Sigmoid colon (tissue), 6 donors: ENCODE measurements at regions not wholly inside any gene's neighbourhood (a gene's known extent, or its start where the extent isn't known, plus 50 kb on each side); places are given as distances from the start of the nearest gene placed in this dataset.
"Not testable (repeated sequence)": the region's sequence is repeated elsewhere in the genome, so short reads cannot be mapped to it uniquely, and the experiment has no call there.

Experiments
- DNase-seq: peaks from one replicate; pipeline ENCODE4 v3.0.0-alpha.2; 2019
- H3K27ac ChIP-seq, 4 donors: fragments of 200-600 bp; sonication (generic); one replicate each; pipeline ENCODE4 v1.5.1; 2016 to 2019; ENCODE audit warnings: mild to moderate bottlenecking in 1 of 4
- H3K27me3 ChIP-seq, 3 donors: fragments of 200-600 bp; sonication (generic); one replicate each; pipeline ENCODE4 v1.5.1; 2019; ENCODE audit warnings: mild to moderate bottlenecking in 1 of 3
- H3K36me3 ChIP-seq, 4 donors: fragments of 200-600 bp; sonication (generic); one replicate each; pipeline ENCODE4 v1.5.1; 2016 to 2019
- H3K4me1 ChIP-seq, 4 donors: fragments of 200-600 bp; sonication (generic); one replicate each; pipeline ENCODE4 v1.5.1; 2017 to 2019
- H3K4me3 ChIP-seq, 4 donors: fragments of 200-600 bp; sonication (generic); one replicate each; pipeline ENCODE4 v1.5.1; 2017 to 2019; ENCODE audit warnings: mild to moderate bottlenecking in 2 of 4, moderate library complexity in 1 of 4
- H3K9me3 ChIP-seq, 4 donors: fragments of 200-600 bp in 3 of 4; sonication (generic) in 3 of 4; one replicate each; pipeline versions ENCODE4 v1.5.1 to v1.6.1; 2013 to 2019
- EP300 ChIP-seq, 4 donors: sonication (generic); formaldehyde crosslinking; IDR thresholded peaks; one replicate each; pipeline ENCODE4 v1.6.1; 2017; ENCODE audit warnings: antibody characterized with exemption in 4 of 4
- POLR2A ChIP-seq, 2 donors: fragments of 450-650 bp; IDR thresholded peaks; one replicate each; pipeline ENCODE4 v1.6.1; 2016; ENCODE audit warnings: antibody characterized with exemption in 2 of 2, mild to moderate bottlenecking in 2 of 2, moderate library complexity in 2 of 2
- POLR2AphosphoS5 ChIP-seq, 4 donors: sonication (generic); formaldehyde crosslinking; IDR thresholded peaks; one replicate each; pipeline ENCODE4 v1.6.1; 2017; ENCODE audit warnings: antibody characterized with exemption in 4 of 4
- WGBS, 2 donors: extraction: QIAGEN DNeasy Blood & Tissue Kit; methylation state at CpG; one replicate each; pipeline ENCODE4 v1.1.7; 2013; 5-methylcytosine and 5-hydroxymethylcytosine counted together
- intact Hi-C: fragments of 100-400 bp; cut with DNase I; formaldehyde crosslinking; loops from one replicate; pipeline ENCODE4 v1.15.1; 2023
- TF ChIP-seq, protein P1 (sequence below), 4 experiments: fragments of 450-650 bp in 3 of 4; fragments of 200-600 bp in 1 of 4; IDR thresholded peaks; one replicate each; pipeline ENCODE4 v1.5.1; 2016 to 2019; ENCODE audit warnings: antibody characterized with exemption in 4 of 4, mild to moderate bottlenecking in 3 of 4, moderate library complexity in 2 of 4
- donor health status: healthy with polysubstance abuse.
- donor health status: healthy.

DNA sequence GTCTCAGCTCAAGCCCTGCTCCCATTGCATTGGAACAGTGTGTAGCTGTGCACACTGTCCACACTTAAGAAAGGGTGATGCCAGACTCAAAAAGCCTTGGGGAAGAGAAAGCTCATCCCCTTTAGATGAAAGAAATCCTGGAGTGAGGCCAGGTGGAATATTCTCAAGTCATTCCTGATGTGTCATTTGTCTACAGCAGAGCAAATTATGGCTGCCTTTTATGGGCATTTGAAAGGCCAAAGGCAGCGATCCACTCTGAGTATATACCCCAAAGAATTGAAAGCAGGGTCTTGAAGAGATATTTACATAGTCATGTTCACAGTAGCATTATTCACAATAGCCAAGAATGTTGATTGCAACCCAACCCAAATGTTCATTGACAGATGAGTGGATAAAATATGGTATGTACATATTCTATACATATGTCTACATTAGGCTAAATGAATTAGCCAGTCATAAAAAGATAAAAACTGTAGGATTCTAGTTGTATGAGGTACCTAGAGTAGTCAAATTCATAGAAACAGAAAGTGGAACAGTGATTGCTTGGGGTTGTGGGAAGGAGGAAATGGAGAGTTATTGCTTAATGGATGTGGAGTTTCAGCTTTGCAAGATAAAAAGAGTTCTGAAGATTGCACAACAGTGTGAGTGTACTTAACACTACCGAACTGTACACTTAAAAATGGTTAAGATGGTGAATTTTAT lies 214.9 kb downstream of the KCNRG start:
- intact Hi-C loops = no loop called here

DNA sequence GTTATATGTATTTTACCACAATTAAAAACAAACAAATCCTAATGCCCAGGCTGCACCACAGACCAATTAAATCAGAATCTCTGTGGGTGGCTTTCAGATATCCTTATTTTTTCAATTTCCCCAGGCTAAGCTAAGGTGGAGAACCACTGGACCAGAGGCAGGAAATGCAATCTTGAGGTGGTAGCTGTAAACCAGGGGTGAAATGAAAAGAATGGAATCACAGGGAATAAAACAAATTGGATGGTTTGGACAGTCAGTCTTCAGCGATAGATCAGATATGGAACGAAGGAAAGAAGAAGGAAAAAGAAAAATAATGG lies 215.4 kb downstream of the KCNRG start:
- H3K4me1 ChIP-seq = no peaks in the 10 kb centered on the region
- no peak for DNase-seq
- no peak overlapping the region for H3K4me3 ChIP-seq
- H3K9me3 ChIP-seq = no peaks in the 10 kb centered on the region
- WGBS, 2 donors = 88 to 93% methylated on average over 2 of the region's 2 CpGs
- H3K27me3 ChIP-seq = no peaks in the 10 kb centered on the region
- intact Hi-C loops = no loop called here
- no peaks in the 10 kb centered on the region for H3K36me3 ChIP-seq
- H3K27ac ChIP-seq = no peak overlapping the region
- TF ChIP-seq POLR2AphosphoS5 (IDR thresholded peaks at IDR 0.05) = no peak
- TF ChIP-seq POLR2A (IDR thresholded peaks at IDR 0.05) = no peak
- TF ChIP-seq, protein P1, sequence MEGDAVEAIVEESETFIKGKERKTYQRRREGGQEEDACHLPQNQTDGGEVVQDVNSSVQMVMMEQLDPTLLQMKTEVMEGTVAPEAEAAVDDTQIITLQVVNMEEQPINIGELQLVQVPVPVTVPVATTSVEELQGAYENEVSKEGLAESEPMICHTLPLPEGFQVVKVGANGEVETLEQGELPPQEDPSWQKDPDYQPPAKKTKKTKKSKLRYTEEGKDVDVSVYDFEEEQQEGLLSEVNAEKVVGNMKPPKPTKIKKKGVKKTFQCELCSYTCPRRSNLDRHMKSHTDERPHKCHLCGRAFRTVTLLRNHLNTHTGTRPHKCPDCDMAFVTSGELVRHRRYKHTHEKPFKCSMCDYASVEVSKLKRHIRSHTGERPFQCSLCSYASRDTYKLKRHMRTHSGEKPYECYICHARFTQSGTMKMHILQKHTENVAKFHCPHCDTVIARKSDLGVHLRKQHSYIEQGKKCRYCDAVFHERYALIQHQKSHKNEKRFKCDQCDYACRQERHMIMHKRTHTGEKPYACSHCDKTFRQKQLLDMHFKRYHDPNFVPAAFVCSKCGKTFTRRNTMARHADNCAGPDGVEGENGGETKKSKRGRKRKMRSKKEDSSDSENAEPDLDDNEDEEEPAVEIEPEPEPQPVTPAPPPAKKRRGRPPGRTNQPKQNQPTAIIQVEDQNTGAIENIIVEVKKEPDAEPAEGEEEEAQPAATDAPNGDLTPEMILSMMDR (IDR thresholded peaks at IDR 0.05) = no peak
- no peak for TF ChIP-seq EP300 (IDR thresholded peaks at IDR 0.05)

More for the DNA sequence above, 214.9 kb downstream of the KCNRG start:
- Histone ChIP-seq H3K4me3 (no peak overlapping the region), H3K4me1 (no peaks in the 10 kb centered on the region), H3K9me3 (no peaks in the 10 kb centered on the region), H3K27ac (no peak overlapping the region), H3K27me3 (no peaks in the 10 kb centered on the region), H3K36me3 (no peaks in the 10 kb centered on the region)
- no peak for DNase-seq
- WGBS, 2 donors = 9 to 48% methylated on average over 2 of the region's 2 CpGs
- no peak for TF ChIP-seq POLR2AphosphoS5 (IDR thresholded peaks at IDR 0.05)
- TF ChIP-seq EP300 (IDR thresholded peaks at IDR 0.05) = no peak
- TF ChIP-seq, protein P1 (IDR thresholded peaks at IDR 0.05) = no peak
- no peak for TF ChIP-seq POLR2A (IDR thresholded peaks at IDR 0.05)

DNA sequence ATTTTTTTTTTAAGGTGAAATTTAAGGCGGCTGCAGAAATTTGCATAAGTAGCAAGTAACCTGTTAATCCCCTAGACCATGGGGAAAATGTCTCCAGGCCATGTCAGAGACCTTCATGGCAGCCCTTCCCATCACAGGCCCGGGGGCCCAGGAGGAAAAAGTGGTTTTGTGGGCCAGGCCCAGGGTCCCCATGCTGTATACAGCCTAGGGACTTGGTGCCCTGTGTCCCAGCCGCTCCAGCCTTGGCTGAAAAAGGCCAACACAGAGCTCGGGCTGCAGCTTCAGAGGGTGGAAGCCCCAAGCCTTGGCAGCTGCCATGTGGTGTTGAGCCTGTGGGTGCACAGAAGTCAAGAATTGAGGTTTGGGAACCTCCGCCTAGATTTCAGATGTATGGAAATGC lies 218.3 kb downstream of the KCNRG start:
- H3K27ac ChIP-seq, intact Hi-C loops, H3K4me1 ChIP-seq, H3K36me3 ChIP-seq, H3K9me3 ChIP-seq, H3K4me3 ChIP-seq, DNase-seq, H3K27me3 ChIP-seq: not testable (repeated sequence)
- WGBS, 2 donors = 95 to 97% methylated on average over 5 of the region's 5 CpGs

DNA sequence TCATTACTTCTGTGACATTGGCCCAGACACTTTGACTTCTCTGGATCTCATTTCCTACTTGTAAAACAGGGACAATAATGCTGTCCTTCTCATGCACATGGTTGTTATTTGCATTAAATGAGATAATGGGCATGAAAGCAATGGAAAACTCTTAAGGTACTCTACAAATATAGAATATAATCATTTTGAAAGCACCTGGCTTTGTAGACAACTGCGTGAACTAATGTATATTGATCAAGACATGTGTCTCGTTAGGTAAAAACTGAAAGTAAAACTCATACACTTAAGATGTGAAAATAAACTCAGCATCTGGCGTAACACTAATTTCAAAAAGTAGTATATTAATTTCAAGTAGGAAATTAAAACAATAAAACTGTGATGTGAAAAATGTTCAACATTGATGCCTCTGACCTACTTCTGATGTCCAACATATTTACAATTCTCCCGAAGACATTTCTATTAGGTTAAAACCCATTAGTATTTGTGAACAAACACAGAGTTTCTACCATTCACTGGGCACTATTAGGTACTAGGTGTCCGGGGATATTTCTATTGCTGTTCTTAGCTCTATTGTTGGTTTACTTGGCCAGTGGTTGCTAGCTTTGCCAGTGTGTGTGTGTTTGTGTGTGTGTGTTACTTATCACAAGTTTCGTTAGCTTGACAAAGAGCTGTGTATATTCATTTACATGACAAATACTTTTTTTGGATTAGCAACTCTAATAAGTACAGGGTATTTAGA lies 220.5 kb downstream of the KCNRG start:
- intact Hi-C loops = no loop called here
- no peaks in the 10 kb centered on the region for H3K9me3 ChIP-seq
- no peak overlapping the region for H3K27ac ChIP-seq
- no peak overlapping the region for H3K4me3 ChIP-seq
- H3K27me3 ChIP-seq = no peaks in the 10 kb centered on the region
- no peak for TF ChIP-seq POLR2AphosphoS5 (IDR thresholded peaks at IDR 0.05)
- no peak for TF ChIP-seq POLR2A (IDR thresholded peaks at IDR 0.05)
- TF ChIP-seq, protein P1 (IDR thresholded peaks at IDR 0.05) = no peak
- TF ChIP-seq EP300 (IDR thresholded peaks at IDR 0.05) = no peak
- H3K4me1 ChIP-seq = no peaks in the 10 kb centered on the region
- 82 to 91% methylated on average over 6 of the region's 6 CpGs for WGBS, 2 donors
- no peak for DNase-seq
- no peaks in the 10 kb centered on the region for H3K36me3 ChIP-seq

DNA sequence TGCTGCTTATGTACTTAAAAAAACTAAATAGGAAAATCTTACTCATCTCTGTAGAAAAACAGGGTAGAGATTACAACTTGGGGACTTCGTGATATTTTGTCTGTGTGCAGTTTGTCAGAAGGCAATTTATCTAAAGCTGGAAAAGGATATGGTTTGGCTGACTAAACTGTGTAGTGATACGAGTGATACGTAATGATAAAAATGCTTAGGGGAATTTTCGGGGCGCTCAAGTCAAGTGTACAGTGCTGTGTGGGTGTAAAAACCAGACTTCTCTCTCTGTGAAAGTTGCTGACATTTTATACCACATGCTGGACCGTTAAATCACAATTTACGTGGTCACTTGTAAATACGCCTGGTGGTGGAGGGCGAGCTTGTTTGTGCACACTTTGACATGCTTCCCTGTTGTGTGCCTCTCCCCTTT lies 221.7 kb downstream of the KCNRG start:
- Histone ChIP-seq H3K36me3 (no peaks in the 10 kb centered on the region), H3K4me3 (no peak overlapping the region), H3K9me3 (no peaks in the 10 kb centered on the region), H3K27ac (no peak overlapping the region), H3K27me3 (no peaks in the 10 kb centered on the region), H3K4me1 (no peaks in the 10 kb centered on the region)
- no peak for DNase-seq
- TF ChIP-seq, protein P1 (IDR thresholded peaks at IDR 0.05) = no peak
- TF ChIP-seq EP300 (IDR thresholded peaks at IDR 0.05) = no peak
- no peak for TF ChIP-seq POLR2A (IDR thresholded peaks at IDR 0.05)
- no peak for TF ChIP-seq POLR2AphosphoS5 (IDR thresholded peaks at IDR 0.05)
- 63% methylated on average over 9 of the region's 9 CpGs for WGBS, 2 donors
- intact Hi-C loops = no loop called here
